ENCODE measurements at regions not wholly inside any gene's neighbourhood (a gene's known extent, or its start where the extent isn't known, plus 50 kb on each side); places are given as distances from the start of the nearest gene placed in this dataset.

DNA sequence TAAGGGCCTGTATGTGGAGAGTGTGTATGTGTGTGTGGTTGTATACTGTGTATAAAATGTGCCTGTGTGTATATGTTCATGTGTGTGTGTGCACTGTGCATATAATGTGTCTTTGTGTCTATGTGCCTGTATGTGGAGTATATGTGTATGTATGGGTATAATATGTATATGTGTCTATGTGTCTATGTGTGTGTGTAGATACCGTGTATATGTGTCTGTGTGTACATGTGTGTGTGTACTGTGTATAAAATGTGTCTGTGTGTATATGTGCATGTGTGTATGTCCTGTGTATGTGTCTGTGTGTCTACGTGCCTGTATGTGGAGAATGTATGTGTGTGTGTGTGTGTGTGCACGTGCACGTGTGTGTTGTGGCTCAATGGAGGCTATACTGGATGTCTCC is 200.4 kb upstream of the ZFHX3 start:
- no peaks in the 10 kb centered on the region; the same call in 1 of the 2 replicates for H3F3A ChIP-seq (replicated peaks; ENCODE audit: low read depth)
- Mint-ChIP-seq H3K4me1 (no peaks in the 10 kb centered on the region), H3K36me3 (ENCODE audit: low read depth) (no peaks in the 10 kb centered on the region), H3K9me3 (no peaks in the 10 kb centered on the region), H3K27ac (no peak overlapping the region), H3K4me3 (no peak overlapping the region), H3K27me3 (ENCODE audit: insufficient read depth, low read depth, poor library complexity) (peaks cover 2% of the 10 kb centered on the region)
- H3K36me3 ChIP-seq (ENCODE audit: insufficient read depth) = no peaks in the 10 kb centered on the region
- no peak overlapping the region for H3K4me2 ChIP-seq
- H3K79me2 ChIP-seq (replicated peaks; ENCODE audit: insufficient read depth) = no peaks in the 10 kb centered on the region
- H3K4me3 ChIP-seq = no peak overlapping the region
- no peaks in the 10 kb centered on the region for H4K20me1 ChIP-seq (replicated peaks; ENCODE audit: insufficient read depth)
- peaks cover 10% of the 10 kb centered on the region; the same call in 1 of the 2 replicates for H3K9me2 ChIP-seq (ENCODE audit: insufficient read depth)
- no peak overlapping the region for H2AFZ ChIP-seq
- no peak for ATAC-seq
- H3K27me3 ChIP-seq (ENCODE audit: insufficient read depth) = no peaks in the 10 kb centered on the region
- no peak for DNase-seq (ENCODE audit: low spot score)
- H3K27ac ChIP-seq (ENCODE audit: low read depth) = no peak overlapping the region
- TF ChIP-seq, protein P1, sequence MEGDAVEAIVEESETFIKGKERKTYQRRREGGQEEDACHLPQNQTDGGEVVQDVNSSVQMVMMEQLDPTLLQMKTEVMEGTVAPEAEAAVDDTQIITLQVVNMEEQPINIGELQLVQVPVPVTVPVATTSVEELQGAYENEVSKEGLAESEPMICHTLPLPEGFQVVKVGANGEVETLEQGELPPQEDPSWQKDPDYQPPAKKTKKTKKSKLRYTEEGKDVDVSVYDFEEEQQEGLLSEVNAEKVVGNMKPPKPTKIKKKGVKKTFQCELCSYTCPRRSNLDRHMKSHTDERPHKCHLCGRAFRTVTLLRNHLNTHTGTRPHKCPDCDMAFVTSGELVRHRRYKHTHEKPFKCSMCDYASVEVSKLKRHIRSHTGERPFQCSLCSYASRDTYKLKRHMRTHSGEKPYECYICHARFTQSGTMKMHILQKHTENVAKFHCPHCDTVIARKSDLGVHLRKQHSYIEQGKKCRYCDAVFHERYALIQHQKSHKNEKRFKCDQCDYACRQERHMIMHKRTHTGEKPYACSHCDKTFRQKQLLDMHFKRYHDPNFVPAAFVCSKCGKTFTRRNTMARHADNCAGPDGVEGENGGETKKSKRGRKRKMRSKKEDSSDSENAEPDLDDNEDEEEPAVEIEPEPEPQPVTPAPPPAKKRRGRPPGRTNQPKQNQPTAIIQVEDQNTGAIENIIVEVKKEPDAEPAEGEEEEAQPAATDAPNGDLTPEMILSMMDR (conservative IDR thresholded peaks at IDR 0.05; ENCODE audit: low read depth in 2 of 2) = no peak
- TF ChIP-seq, protein P2, sequence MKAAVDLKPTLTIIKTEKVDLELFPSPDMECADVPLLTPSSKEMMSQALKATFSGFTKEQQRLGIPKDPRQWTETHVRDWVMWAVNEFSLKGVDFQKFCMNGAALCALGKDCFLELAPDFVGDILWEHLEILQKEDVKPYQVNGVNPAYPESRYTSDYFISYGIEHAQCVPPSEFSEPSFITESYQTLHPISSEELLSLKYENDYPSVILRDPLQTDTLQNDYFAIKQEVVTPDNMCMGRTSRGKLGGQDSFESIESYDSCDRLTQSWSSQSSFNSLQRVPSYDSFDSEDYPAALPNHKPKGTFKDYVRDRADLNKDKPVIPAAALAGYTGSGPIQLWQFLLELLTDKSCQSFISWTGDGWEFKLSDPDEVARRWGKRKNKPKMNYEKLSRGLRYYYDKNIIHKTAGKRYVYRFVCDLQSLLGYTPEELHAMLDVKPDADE (IDR thresholded peaks at IDR 0.05) = no peak
- no peak for TF ChIP-seq ZNF114 (CRISPR knock-in tag; IDR thresholded peaks at IDR 0.05)
- no peak for TF ChIP-seq ZNF331 (CRISPR knock-in tag; IDR thresholded peaks at IDR 0.05; ENCODE audit: low read depth)
- TF ChIP-seq NANOG (IDR thresholded peaks at IDR 0.05; ENCODE audit: borderline replicate concordance) = no peak
- TF ChIP-seq STAT1 (IDR thresholded peaks at IDR 0.05; ENCODE audit: unreplicated experiment) = no peak
- TF ChIP-seq, protein P3, sequence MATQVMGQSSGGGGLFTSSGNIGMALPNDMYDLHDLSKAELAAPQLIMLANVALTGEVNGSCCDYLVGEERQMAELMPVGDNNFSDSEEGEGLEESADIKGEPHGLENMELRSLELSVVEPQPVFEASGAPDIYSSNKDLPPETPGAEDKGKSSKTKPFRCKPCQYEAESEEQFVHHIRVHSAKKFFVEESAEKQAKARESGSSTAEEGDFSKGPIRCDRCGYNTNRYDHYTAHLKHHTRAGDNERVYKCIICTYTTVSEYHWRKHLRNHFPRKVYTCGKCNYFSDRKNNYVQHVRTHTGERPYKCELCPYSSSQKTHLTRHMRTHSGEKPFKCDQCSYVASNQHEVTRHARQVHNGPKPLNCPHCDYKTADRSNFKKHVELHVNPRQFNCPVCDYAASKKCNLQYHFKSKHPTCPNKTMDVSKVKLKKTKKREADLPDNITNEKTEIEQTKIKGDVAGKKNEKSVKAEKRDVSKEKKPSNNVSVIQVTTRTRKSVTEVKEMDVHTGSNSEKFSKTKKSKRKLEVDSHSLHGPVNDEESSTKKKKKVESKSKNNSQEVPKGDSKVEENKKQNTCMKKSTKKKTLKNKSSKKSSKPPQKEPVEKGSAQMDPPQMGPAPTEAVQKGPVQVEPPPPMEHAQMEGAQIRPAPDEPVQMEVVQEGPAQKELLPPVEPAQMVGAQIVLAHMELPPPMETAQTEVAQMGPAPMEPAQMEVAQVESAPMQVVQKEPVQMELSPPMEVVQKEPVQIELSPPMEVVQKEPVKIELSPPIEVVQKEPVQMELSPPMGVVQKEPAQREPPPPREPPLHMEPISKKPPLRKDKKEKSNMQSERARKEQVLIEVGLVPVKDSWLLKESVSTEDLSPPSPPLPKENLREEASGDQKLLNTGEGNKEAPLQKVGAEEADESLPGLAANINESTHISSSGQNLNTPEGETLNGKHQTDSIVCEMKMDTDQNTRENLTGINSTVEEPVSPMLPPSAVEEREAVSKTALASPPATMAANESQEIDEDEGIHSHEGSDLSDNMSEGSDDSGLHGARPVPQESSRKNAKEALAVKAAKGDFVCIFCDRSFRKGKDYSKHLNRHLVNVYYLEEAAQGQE (IDR thresholded peaks at IDR 0.05; ENCODE audit: unreplicated experiment) = no peak
- TF ChIP-seq CREB1 (CRISPR knock-in tag; IDR thresholded peaks at IDR 0.05; ENCODE audit: low read depth) = no peak
- no peak for TF ChIP-seq JUNB (IDR thresholded peaks at IDR 0.05; ENCODE audit: unreplicated experiment)
- TF ChIP-seq EZH2 (IDR thresholded peaks at IDR 0.05; ENCODE audit: low read depth, unreplicated experiment) = no peak
- no peak for TF ChIP-seq EZH2phosphoT487 (IDR thresholded peaks at IDR 0.05; ENCODE audit: unreplicated experiment)
- no peak for TF ChIP-seq POLR2AphosphoS5 (IDR thresholded peaks at IDR 0.05; ENCODE audit: low read depth)
- TF ChIP-seq, protein P4, sequence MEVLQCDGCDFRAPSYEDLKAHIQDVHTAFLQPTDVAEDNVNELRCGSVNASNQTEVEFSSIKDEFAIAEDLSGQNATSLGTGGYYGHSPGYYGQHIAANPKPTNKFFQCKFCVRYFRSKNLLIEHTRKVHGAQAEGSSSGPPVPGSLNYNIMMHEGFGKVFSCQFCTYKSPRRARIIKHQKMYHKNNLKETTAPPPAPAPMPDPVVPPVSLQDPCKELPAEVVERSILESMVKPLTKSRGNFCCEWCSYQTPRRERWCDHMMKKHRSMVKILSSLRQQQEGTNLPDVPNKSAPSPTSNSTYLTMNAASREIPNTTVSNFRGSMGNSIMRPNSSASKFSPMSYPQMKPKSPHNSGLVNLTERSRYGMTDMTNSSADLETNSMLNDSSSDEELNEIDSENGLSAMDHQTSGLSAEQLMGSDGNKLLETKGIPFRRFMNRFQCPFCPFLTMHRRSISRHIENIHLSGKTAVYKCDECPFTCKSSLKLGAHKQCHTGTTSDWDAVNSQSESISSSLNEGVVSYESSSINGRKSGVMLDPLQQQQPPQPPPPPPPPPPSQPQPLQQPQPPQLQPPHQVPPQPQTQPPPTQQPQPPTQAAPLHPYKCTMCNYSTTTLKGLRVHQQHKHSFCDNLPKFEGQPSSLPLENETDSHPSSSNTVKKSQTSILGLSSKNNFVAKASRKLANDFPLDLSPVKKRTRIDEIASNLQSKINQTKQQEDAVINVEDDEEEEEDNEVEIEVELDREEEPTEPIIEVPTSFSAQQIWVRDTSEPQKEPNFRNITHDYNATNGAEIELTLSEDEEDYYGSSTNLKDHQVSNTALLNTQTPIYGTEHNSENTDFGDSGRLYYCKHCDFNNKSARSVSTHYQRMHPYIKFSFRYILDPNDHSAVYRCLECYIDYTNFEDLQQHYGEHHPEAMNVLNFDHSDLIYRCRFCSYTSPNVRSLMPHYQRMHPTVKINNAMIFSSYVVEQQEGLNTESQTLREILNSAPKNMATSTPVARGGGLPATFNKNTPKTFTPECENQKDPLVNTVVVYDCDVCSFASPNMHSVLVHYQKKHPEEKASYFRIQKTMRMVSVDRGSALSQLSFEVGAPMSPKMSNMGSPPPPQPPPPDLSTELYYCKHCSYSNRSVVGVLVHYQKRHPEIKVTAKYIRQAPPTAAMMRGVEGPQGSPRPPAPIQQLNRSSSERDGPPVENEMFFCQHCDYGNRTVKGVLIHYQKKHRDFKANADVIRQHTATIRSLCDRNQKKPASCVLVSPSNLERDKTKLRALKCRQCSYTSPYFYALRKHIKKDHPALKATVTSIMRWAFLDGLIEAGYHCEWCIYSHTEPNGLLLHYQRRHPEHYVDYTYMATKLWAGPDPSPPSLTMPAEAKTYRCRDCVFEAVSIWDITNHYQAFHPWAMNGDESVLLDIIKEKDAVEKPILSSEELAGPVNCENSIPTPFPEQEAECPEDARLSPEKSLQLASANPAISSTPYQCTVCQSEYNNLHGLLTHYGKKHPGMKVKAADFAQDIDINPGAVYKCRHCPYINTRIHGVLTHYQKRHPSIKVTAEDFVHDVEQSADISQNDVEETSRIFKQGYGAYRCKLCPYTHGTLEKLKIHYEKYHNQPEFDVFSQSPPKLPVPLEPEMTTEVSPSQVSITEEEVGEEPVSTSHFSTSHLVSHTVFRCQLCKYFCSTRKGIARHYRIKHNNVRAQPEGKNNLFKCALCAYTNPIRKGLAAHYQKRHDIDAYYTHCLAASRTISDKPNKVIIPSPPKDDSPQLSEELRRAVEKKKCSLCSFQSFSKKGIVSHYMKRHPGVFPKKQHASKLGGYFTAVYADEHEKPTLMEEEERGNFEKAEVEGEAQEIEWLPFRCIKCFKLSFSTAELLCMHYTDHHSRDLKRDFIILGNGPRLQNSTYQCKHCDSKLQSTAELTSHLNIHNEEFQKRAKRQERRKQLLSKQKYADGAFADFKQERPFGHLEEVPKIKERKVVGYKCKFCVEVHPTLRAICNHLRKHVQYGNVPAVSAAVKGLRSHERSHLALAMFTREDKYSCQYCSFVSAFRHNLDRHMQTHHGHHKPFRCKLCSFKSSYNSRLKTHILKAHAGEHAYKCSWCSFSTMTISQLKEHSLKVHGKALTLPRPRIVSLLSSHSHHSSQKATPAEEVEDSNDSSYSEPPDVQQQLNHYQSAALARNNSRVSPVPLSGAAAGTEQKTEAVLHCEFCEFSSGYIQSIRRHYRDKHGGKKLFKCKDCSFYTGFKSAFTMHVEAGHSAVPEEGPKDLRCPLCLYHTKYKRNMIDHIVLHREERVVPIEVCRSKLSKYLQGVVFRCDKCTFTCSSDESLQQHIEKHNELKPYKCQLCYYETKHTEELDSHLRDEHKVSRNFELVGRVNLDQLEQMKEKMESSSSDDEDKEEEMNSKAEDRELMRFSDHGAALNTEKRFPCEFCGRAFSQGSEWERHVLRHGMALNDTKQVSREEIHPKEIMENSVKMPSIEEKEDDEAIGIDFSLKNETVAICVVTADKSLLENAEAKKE (CRISPR knock-in tag; IDR thresholded peaks at IDR 0.05) = no peak
- H3K4me1 ChIP-seq (ENCODE audit: insufficient read depth) = no peaks in the 10 kb centered on the region
